HG03354 (cell line): ENCODE measurements at regions not wholly inside any gene's neighbourhood (a gene's known extent, or its start where the extent isn't known, plus 50 kb on each side); places are given as distances from the start of the nearest gene placed in this dataset.
"Not testable (repeated sequence)": the region's sequence is repeated elsewhere in the genome, so short reads cannot be mapped to it uniquely, and the experiment has no call there.

ENCODE experiments used
- ATAC-seq: cut with Tn5 transposase; IDR thresholded peaks from one replicate; pipeline ENCODE4 v1.9.1; 2021; ENCODE audit warnings: mild to moderate bottlenecking; ENCODE audit not compliant: unreplicated experiment, poor library complexity, severe bottlenecking

DNA sequence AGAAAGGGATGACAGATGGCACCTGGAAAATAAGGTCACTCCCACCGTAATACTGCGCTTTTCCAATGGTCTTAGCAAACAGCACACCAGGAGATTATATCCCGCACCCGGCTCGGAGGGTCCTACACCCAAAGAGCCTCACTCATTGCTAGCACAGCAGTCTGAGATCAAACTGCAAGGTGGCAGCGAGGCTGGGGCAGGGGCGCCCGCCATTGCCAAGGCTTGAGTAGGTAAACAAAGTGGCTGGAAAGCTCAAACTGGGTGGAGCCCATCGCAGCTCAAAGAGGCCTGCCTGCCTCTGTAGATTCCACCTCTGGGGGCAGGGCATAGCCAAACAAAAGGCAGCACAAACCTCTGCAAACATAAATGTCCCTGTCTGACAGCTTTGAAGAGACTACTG is 953.8 kb upstream of the EPHA6 start:
- not testable (repeated sequence) for ATAC-seq

DNA sequence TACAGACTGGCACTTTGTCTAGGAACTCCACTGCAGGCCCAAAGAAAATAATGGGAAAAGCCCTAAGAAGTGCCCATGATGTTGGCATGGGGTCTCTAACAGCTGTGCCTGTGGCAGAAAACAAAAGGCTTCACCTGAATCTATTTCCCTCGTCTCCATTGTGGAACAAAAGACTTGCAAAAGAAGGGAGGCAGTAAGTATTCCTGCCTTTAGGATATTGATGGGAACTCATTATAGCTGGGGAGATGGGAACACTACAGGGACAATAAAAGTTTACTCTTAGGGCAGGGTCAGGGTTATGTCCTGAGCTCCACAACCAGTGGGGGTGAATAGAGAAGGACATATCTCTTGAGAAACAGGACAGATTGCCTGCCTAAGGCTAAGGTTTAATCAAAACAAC is 930.6 kb upstream of the EPHA6 start:
- no peak for ATAC-seq

DNA sequence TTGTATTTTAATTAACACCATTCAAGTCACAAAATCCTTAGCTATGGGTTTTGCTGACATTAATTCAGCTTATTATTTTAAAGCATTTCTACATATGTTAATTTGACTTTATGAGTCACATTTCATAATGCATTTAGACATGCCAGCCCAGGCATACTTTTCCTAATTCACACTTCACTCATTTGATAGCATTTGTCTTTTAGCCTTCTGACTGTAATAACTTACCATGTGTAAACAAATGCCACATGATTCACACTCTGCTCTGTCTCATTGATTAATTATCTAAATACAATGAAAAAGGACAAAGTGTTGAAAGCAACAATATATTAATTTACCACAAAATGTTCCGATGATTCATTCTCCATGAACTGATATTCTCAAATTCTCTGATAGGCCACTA is 927.8 kb upstream of the EPHA6 start:
- no peak for ATAC-seq

DNA sequence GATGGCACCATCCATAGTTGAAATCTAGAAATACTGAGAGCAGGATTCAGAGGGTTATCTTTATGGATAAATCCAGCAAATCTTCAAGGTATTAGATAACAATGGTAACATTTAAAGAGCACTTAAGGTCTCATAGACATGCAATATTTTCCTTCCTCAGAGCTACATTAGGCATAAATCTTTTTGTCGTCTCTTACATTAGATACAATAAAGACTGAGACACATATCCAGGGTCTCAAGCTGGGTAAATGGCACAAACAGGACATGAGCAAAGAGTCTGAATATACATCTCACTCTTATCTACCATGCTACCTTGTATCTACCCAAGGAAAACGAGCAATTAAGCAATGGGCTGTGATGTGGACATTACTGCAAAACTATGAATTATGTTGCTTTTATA is 927.3 kb upstream of the EPHA6 start:
- no peak for ATAC-seq

DNA sequence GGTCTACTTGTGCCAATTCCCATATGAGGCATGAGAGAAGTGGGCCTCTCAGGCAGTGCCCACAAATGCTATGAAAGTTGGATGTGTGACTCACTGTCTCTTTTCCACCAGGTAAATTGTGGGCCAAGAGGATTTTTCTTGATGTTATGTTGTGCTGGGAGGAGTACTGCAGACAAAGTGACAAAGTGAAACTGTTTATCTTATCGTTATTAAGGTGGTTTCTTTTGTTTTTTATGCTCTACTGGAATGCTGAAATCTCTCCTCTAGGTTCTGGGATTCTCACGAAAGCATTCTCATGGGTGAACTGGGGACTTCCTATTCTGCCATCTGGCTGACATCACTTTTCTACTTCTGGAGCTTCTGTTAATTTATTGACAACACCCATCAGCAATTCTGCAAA is 919.6 kb upstream of the EPHA6 start:
- no peak for ATAC-seq

DNA sequence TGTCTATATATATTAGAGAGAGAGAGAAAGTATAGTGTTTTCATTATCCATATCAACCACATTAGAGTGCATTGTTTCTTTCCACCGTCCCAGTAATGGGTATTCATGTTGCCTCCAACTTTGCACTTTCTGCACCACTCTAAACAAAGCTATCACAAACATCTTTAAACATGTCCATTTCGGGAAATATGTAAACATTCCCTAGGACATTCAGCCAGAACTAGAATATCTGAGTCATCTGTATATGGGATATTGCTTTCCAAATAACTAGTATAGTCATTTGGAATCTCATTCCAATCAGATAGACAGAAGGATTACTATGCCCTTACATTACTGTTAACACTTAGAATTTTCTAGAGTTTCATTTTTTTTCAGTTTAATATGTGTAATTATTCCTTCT is 914.9 kb upstream of the EPHA6 start:
- no peak for ATAC-seq

DNA sequence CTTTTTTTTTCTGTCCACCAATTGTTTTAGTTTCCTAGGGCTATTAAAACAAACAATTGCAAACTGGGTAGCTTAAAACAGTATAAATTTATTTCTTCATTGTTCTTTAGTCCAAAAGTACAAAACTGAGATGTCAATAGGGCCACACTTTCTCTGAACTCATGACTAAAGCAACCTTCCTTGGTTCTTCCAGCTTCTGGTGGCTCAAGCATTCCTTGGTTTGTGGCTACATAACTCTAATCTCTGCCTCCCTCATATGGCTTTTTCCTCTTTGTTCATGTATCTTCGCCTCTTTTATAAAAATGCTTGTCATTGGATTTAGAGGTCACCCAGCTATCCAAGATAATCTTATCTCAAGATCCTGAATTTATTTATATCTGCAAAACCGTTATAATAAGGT is 914.5 kb upstream of the EPHA6 start:
- ATAC-seq: no peak

DNA sequence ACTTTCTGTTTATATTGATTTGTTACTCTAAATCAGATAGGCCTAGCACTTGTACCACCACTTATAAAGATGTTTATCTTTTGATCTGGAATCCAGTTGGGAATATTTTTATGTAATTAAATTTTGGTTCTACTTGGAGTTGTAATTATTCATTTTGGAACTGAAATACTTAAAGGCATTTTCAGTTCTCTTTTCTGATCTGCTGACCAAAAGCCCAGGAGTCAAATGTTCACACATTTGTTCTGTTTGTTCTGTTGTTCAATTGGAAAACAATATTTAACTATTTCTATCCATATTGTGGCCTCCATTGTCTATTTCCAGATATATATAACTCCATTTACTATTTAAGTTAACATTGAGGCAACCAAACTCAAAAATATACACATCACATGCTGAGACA is 912.4 kb upstream of the EPHA6 start:
- no peak for ATAC-seq

DNA sequence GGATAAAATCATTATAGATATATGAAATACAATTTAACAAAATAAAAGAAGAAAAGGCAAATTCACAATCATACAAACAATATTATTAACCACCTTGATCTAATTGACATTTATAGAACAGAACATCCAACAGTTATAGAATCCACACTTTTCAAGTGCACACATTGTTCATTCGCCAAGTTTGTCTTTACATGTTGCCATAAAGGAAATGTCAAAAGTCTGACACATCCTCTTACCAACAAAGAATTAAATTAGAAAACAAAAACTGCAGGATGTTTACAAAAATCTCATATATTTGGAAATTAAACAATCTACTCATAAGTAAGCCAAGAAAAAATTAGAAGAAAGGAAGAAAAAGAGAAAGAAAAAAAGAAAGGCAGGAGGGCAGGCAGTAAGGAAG is 909.2 kb upstream of the EPHA6 start:
- ATAC-seq: no peak

DNA sequence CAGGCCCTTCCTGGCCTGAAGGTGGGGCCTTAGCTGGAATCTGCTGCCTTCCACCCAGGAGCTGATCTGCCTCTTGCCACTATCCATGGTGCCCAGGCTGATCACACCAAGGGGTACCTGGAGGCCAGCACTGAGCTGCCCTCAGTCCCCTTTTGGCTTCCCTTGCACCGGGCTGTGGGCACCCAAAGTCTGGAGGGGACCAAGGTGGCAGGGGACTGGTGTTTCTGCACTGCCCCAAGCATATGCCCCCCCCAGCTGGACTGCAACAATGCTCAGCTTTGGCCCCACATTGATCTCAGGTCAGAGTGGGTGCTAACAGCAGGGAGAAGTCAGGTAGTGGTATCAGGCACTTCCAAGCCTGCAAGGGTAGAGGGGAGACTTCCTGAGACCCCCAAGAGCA is 902.6 kb upstream of the EPHA6 start:
- no peak for ATAC-seq

DNA sequence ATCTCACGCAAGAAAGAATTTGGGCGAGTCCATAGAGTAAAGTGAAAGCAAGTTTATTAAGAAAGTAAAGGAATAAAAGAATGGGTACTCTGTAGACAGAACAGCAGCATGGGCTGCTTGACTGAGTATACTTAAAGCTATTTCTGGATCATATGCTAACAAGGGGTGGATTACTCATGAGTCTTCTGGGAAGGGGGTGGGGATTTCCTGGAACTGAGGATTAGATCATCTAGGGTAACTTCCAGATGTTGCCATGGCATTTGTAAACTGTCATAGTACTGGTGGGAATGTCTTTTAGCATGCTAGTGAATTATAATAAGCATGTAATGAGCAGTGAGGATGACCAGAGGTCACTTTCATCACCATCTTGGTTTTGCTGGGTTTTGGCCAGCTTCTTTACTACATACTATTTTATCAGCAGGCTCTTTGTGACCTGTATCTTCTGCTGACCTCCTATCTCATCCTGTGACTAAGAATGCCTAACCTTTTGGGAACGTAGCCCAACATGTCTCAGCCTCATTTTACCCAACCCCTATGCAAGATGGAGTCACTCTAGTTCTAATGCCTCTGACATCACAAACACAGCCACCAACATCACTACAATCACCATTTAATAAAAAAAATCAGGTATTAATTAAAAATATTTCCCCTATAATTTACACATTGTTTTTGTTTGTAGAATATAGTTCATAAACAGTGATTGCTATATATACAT is 890.7 kb upstream of the EPHA6 start:
- ATAC-seq: no peak

DNA sequence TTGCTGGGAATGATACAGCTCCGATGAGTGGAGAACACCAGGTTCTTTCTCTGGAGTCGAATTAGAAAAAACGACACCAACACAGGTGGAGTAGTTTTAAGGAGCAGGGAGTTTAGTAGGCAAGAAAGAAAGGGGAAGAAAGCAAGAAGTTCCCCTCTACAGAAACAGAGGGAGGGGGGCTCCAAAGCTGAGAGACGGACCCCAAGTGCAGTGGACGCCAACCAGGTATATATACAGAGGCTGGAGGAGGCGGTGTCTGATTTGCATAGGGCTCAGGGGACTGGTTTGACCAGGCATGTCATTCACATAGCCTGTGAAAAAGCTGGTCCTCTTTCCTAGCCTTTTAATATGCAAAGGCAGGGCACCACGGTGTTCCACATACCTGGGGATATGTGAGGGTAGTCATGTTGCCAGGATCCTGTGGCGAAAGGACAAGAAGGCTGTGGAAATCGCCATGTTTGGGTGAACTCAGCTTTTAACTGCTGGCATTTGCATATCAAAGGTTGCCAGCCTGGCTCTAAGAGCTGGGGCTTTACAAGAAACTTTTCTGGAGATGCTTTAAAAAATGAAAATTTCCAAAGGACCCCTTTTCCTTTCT is 887.4 kb upstream of the EPHA6 start:
- no peak for ATAC-seq

DNA sequence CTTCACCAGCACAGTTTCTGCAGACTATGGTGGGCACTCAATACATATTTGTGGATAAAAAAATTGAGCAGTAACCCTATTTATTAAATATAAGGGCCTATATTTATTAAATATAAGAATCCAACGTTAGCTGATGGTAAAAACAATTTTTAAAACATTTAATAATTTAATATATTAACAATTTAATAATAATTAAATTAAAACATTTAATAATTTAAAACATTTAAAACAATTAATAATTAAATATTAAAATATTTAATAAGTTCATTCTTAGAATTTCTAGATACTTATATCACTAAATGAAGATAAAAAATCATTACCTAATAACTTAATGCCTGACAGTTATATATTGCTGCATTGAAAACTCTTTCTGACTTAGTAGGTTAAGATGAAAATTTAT is 880.2 kb upstream of the EPHA6 start:
- ATAC-seq: no peak

DNA sequence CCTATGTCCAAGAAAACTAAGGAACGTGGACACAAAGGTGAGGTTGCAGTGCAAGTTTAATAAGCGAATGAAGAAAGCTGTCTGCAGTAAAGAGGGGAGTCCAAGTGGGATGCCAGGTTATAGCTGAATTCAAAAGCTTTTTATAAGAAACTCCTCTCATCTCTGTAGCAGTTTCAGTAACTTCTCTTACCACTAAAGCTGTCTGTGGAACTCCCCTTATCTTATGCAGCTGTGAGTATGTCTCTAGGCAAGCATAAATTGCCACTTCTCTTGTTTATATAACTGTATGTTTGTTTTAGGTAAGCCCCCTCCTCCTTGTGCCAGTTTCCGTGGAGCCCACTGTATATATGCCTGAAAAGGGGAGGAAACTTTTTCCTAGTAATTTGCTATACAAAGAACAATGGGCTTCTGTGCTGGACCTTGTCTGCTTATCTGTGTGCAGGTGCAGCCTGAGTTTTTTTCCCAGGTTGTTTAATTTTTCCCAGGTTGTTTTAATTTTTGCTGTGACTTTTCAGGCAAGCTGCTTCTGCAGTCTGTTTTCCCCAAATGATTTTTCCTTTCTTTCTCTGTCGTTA is 875.1 kb upstream of the EPHA6 start:
- no peak for ATAC-seq

DNA sequence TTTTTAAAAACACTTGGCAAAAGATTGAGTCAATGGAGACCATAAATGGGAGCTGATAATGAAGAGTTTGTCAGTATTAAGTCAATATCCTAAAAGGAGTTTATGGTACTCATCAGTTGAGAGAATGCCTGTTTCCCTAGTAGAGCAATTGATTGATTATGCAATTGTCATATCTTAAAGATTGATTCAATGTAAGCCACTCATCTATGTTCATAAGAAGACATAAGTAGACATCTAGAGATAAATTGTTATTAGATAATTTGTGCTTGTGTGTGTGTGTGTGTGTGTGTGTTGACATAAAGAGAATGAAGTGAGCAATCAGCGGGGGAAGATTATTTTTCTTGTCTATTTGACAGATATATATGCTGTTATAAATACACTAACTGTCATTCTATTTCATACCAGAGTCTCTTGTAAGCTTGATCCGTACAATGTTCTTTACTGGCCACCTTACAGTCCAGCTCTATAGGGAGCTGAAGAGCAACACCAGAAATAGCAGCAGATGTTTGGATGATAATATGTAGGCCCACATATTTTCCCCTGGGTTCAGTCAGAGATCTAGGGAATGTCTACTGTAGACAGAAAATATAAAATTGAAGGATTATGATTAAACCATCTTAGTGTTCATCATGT is 848.6 kb upstream of the EPHA6 start:
- no peak for ATAC-seq

DNA sequence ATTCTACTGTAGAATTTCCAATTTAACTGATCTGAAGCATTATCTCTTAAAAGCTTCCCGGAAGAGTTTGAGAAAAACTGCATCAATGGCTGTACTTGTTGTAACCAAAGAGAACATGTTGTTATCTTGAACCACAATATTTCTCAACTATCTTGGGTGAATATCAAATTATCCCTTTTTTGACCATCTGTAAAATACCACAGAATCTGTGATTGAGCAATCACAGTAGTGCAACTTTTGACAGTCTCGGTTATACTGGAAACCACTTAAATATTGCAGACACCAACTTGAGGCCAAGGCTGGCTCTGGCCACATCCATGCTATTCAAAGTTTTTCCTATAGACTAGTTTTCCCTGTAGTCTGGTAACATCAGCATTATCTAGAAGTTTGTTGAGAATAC is 842.8 kb upstream of the EPHA6 start:
- ATAC-seq: no peak

DNA sequence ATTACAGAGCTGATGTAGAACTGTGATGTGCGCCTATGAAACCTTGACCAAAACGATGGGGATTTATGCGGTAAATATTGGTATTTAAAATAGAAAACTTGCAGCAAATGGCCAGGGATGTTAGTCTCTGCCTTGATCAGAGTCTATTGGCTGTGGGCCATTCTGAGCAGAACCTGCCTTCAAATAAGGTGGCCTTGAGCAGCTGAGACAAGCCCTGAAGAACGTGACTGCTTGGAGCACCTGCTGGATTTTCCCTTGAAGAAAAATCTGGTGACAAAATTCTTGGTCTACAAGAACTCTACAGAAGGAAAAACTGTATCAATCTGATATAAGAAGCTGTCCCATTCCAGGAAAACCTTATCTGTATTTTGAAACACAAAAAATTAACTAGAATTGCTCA is 820.1 kb upstream of the EPHA6 start:
- no peak for ATAC-seq

DNA sequence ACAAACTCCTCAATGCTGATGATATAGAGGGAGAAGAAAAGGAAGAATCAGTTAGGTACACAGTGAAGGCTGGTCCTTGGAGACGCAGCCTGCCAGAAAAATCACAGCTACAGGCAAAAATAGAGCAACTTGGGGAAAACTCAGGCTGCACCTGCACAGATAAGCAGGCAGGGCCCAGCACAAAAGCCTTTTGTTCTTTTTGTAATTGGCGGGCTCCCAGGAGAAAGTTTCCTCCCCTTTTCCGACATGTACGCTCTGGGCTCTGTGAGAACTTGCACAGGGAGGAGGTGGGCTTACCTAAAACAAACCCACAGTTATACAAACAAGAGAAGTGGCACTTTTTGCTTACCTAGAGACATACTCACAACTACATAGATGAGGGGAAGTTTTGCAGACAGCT is 813.4 kb upstream of the EPHA6 start:
- ATAC-seq: no peak

DNA sequence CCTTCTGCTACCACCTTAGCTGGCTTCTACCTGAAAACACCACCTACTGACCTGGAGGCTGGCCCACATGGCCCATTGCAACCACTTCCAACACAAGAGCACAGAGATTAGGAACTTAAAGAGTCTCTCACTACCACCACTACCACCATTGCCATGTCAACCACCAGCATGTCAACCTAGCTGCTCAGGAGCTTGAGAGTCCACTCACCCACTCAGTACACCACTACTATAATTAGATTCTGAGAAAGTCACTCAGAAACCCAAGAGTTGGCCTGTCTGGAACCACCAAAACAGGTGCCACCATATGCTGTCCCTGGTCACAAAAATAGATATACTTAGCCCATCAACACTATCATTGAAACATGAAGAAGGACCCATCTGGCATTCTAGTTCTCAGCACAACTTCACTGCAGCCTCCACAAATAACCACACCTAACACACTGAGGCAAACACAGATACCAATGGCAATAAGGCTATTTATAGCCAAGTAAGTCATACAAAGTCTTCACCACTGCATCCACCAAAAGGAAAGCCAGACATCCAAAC is 806.7 kb upstream of the EPHA6 start:
- no peak for ATAC-seq

DNA sequence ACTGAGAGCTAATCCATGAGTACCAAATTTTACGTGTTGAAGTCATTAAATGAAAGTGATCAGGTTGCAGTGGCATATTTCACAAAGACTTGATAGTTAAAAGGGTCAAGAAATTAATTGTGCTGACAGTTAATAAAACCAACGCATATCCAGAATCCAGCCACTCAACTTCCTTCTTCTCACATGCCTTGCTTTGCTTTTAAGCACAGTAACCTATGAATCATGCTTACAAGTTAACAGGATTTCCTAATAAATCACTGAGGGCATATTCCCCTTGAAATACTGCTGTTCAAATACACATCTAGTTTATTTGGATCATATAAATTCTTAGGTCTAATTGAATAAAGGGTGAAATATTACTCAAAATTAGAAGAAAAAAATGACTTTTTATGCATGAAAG is 801.5 kb upstream of the EPHA6 start:
- ATAC-seq: no peak

DNA sequence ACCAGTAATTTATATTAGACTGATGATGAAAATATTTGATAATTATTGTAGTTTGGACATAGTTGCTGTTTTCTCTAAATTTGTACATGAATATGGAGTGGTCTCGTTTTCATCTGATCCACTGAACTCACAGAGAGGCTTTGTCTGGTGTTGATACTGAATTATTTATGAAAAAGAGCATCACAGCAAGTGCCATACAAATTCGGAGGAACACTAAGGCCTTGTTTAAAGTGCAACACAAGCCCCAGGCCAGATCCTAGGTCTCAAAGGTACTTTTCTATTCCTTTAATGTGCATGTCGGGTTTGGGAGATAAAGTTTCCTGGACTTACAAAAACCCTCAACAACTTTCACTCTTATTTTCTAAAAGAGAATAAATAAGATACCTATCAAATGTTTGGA is 796.8 kb upstream of the EPHA6 start:
- no peak for ATAC-seq
